ENCODE measurements at regions not wholly inside any gene's neighbourhood (a gene's known extent, or its start where the extent isn't known, plus 50 kb on each side); places are given as distances from the start of the nearest gene placed in this dataset.

- TF ChIP-seq POLR2A (IDR thresholded peaks at IDR 0.05; ENCODE audit: borderline replicate concordance, extremely low read depth, insufficient read depth, insufficient read length) (no peak), POLR2AphosphoS5 (IDR thresholded peaks at IDR 0.05; ENCODE audit: low read depth, low read length) (no peak), ZNF274 (IDR thresholded peaks at IDR 0.05; ENCODE audit: low read depth, low read length) (no peak), EZH2 (IDR thresholded peaks at IDR 0.05) (no peak)
- TF ChIP-seq, protein P1, sequence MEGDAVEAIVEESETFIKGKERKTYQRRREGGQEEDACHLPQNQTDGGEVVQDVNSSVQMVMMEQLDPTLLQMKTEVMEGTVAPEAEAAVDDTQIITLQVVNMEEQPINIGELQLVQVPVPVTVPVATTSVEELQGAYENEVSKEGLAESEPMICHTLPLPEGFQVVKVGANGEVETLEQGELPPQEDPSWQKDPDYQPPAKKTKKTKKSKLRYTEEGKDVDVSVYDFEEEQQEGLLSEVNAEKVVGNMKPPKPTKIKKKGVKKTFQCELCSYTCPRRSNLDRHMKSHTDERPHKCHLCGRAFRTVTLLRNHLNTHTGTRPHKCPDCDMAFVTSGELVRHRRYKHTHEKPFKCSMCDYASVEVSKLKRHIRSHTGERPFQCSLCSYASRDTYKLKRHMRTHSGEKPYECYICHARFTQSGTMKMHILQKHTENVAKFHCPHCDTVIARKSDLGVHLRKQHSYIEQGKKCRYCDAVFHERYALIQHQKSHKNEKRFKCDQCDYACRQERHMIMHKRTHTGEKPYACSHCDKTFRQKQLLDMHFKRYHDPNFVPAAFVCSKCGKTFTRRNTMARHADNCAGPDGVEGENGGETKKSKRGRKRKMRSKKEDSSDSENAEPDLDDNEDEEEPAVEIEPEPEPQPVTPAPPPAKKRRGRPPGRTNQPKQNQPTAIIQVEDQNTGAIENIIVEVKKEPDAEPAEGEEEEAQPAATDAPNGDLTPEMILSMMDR (IDR thresholded peaks at IDR 0.05 in 2 of 3, conservative IDR thresholded peaks at IDR 0.05 in 1 of 3; ENCODE audit: borderline replicate concordance in 1 of 3, insufficient read depth in 1 of 3, low read depth in 2 of 3, low read length in 2 of 3): no peak
Observed at GRCh38 chr12:19575337-19576243, 136.3 kb downstream of the AEBP2 start.
